ENCODE measurements at regions not wholly inside any gene's neighbourhood (a gene's known extent, or its start where the extent isn't known, plus 50 kb on each side); places are given as distances from the start of the nearest gene placed in this dataset.

- TF ChIP-seq CTCF (conservative IDR thresholded peaks at IDR 0.05 in 1 of 2, IDR thresholded peaks at IDR 0.05 in 1 of 2; ENCODE audit: low read depth in 1 of 2, low read length in 2 of 2), result no peak
- TF ChIP-seq EZH2 (IDR thresholded peaks at IDR 0.05; ENCODE audit: low read length, missing control alignments), result no peak
Observed at GRCh38 chr5:18099261-18099660, 465.0 kb downstream of the TAF11L14 start.
